ENCODE measurements at regions not wholly inside any gene's neighbourhood (a gene's known extent, or its start where the extent isn't known, plus 50 kb on each side); places are given as distances from the start of the nearest gene placed in this dataset.
"Not testable (repeated sequence)": the region's sequence is repeated elsewhere in the genome, so short reads cannot be mapped to it uniquely, and the experiment has no call there.

- TF ChIP-seq CTCF (conservative IDR thresholded peaks at IDR 0.05): no peak
- H3K27ac ChIP-seq: no peak overlapping the region
These were observed 92.1 kb upstream of the PLAAT1 start for GRCh38 chr3:193148688-193149473.

GRCh38 chr3:193149998-193150397 lies 91.0 kb upstream of the PLAAT1 start:
- H3K27ac ChIP-seq: no peak overlapping the region
- TF ChIP-seq CTCF (conservative IDR thresholded peaks at IDR 0.05): no peak

DNA sequence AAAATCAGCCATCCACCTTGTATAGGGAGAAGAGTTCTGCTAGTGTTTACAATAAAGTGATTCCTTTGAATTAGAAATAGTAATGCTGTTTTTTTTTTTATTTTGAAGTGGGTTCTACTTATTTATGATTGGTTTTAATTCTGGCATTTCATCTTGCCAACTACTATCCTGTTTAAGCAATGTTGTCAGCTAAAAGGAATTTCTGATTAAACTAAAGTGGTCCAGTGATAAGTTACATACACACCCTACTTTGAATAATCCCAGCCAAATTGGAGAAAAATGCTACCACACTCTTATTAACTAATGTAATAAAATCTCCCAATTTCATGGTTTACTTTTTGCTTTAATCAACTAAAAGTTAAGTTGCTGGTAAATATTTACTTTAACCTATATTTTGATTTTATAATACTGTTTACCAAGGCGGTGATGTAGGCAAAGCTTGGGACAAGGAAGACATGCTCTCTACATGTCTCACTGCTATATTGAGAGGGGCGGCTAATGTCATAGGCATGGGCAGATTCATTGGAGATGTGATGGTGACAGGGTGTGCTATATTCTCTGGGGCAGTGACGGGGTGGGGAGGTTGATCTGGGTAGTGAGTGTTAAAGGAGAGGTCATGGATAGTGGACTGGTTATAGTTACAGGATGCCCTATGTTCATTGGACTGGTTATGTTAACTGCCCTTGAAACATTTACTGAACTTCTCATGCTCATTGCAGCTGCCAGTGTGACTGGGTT lies 85.8 kb upstream of the PLAAT1 start:
- not testable (repeated sequence) for H3K27ac ChIP-seq

GRCh38 chr3:193157051-193157450 lies 84.0 kb upstream of the PLAAT1 start:
- no peak overlapping the region for H3K27ac ChIP-seq
- TF ChIP-seq CTCF (conservative IDR thresholded peaks at IDR 0.05): no peak

DNA sequence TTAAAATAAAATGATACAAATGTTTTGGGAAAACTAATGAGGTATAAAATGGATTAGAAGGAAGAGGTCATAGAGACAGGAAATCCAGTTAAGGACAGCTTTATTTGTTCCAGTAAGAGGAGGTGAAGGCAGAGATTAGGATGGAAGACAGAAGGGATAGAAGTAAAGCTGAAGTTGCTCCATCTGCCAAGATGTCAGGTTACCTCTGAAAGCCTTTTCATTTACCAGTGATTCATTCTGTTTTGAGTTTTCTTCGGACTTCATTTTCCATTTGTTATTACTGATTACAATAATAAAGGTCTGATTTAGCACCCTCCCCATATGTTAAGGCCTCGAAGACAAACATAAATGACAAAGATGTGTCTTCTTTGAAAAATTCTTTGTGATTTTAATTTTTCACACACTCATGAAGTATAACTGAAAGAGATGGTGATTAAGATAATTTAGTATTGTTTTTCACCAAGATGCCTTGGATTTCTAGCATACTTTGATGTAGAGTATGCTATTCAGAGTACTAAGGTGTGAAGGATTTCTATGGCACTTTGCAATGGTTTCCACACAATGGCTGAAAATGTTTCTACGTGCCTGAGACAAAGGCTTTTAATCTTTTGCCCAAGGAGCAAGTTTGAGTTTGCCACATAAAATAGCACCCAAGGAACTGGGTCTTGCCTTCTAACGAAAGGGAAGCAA lies 75.4 kb upstream of the PLAAT1 start:
- TF ChIP-seq CTCF (conservative IDR thresholded peaks at IDR 0.05): no peak
- H3K27ac ChIP-seq: no peak overlapping the region

GRCh38 chr3:193168931-193169330 lies 72.1 kb upstream of the PLAAT1 start:
- TF ChIP-seq CTCF (conservative IDR thresholded peaks at IDR 0.05): no peak
- H3K27ac ChIP-seq: no peak overlapping the region

DNA sequence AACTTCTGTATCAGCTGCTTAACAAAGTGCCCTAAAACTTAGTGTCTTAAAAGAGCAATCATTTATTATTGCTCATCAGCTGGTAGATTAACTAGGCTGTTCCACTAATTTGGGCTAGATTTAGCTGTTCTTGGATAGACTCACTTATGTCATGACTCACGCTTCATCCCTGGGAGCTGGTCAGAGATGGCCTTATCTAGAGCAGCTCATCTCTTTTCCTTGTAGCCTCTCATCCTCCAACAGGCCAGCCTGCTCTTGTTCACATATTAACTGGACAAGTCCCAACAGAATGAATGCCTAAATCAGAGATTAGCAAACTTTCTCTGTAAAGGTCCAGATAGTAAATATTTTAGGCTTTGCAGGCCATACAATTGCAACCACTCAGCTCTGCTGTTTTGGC lies 66.9 kb upstream of the PLAAT1 start:
- H3K27ac ChIP-seq: no peak overlapping the region
- no peak for TF ChIP-seq CTCF (conservative IDR thresholded peaks at IDR 0.05)

GRCh38 chr3:193179332-193180012 lies 61.5 kb upstream of the PLAAT1 start:
- H3K27ac ChIP-seq: not testable (repeated sequence)
